Smooth muscle cell (in vitro differentiated cells): ENCODE measurements at regions not wholly inside any gene's neighbourhood (a gene's known extent, or its start where the extent isn't known, plus 50 kb on each side); places are given as distances from the start of the nearest gene placed in this dataset.

Experiments used
- DNase-seq: peaks from one replicate; lab custom pipeline; 2025; ENCODE audit not compliant: unreplicated experiment; lab: John Stamatoyannopoulos, UW
- H2AFZ ChIP-seq: fragments of 200-600 bp; sonication (generic); 2 replicates; pipeline ENCODE4 v1.6.0; 2016; ENCODE audit warnings: antibody characterized with exemption, low read depth, mild to moderate bottlenecking
- H3F3A ChIP-seq: fragments of 200-600 bp; sonication (generic); 2 replicates; pipeline ENCODE4 v1.6.0; 2017; ENCODE audit warnings: antibody characterized with exemption, low read depth
- H3K27ac ChIP-seq: fragments of 200-600 bp; sonication (generic); 2 replicates; pipeline ENCODE4 v1.5.1; 2016; ENCODE audit warnings: low read depth, mild to moderate bottlenecking
- H3K27me3 ChIP-seq: fragments of 200-600 bp; sonication (generic); 2 replicates; pipeline ENCODE4 v1.6.1; 2016; ENCODE audit warnings: low read depth, mild to moderate bottlenecking
- H3K36me3 ChIP-seq: fragments of 200-600 bp; sonication (generic); 2 replicates; pipeline ENCODE4 v1.5.1; 2016; ENCODE audit warnings: low read depth
- H3K4me1 ChIP-seq: fragments of 200-600 bp; sonication (generic); 2 replicates; pipeline ENCODE4 v1.5.1; 2016; ENCODE audit warnings: low read depth
- H3K4me2 ChIP-seq: fragments of 200-600 bp; sonication (generic); 2 replicates; pipeline ENCODE4 v1.6.0; 2016; ENCODE audit warnings: mild to moderate bottlenecking
- H3K4me3 ChIP-seq: fragments of 200-600 bp; sonication (generic); 2 replicates; pipeline ENCODE4 v1.5.1; 2016; ENCODE audit warnings: mild to moderate bottlenecking
- H3K79me2 ChIP-seq: fragments of 200-600 bp; sonication (generic); 2 replicates; pipeline ENCODE4 v1.6.0; 2016; ENCODE audit warnings: low read depth, mild to moderate bottlenecking
- H3K9ac ChIP-seq: fragments of 200-600 bp; sonication (generic); 2 replicates; pipeline ENCODE4 v1.6.0; 2016; ENCODE audit warnings: low read depth
- H3K9me3 ChIP-seq: fragments of 200-600 bp; sonication (generic); replicated peaks from 2 replicates; pipeline ENCODE4 v1.5.1; 2016; ENCODE audit warnings: low read depth
- H4K20me1 ChIP-seq: fragments of 200-600 bp; sonication (generic); 2 replicates; pipeline ENCODE4 v1.6.0; 2016; ENCODE audit warnings: low read depth
- CTCF ChIP-seq: fragments of 200-600 bp; sonication (generic); IDR thresholded peaks from 2 replicates; pipeline ENCODE4 v1.5.1; 2017; ENCODE audit warnings: borderline replicate concordance, mild to moderate bottlenecking, antibody characterized with exemption; ENCODE audit not compliant: insufficient read depth, poor library complexity, severe bottlenecking
- WGBS: methylation state at CpG from one replicate; pipeline ENCODE4 v1.1.7; 2016; ENCODE audit warnings: low lambda C conversion rate; 5-methylcytosine and 5-hydroxymethylcytosine counted together

GRCh38 chr10:43795093-43795492 is 146.4 kb upstream of the ZNF32 start:
- no peaks in the 10 kb centered on the region for H3K4me1 ChIP-seq
- no peak overlapping the region for H3K27ac ChIP-seq
- no peak for TF ChIP-seq CTCF
- no peak overlapping the region for H3K4me3 ChIP-seq
- H3K27me3 ChIP-seq, result peaks cover 17% of the 10 kb centered on the region
- no peak overlapping the region for H3K9ac ChIP-seq
- no peaks in the 10 kb centered on the region for H3K79me2 ChIP-seq
- H3F3A ChIP-seq, result no peaks in the 10 kb centered on the region
- no peak overlapping the region for H3K4me2 ChIP-seq
- no peaks in the 10 kb centered on the region for H3K36me3 ChIP-seq
- no peaks in the 10 kb centered on the region for H3K9me3 ChIP-seq
- no peaks in the 10 kb centered on the region for H4K20me1 ChIP-seq
- H2AFZ ChIP-seq, result no peak overlapping the region
- DNase-seq, result no peak

- H3K4me1 ChIP-seq, result no peaks in the 10 kb centered on the region
- no peak overlapping the region for H3K4me3 ChIP-seq
- no peak overlapping the region for H3K27ac ChIP-seq
- DNase-seq, result no peak
- TF ChIP-seq CTCF, result no peak
- 71% methylated on average over 9 of the region's 9 CpGs for WGBS
- H3K79me2 ChIP-seq, result no peaks in the 10 kb centered on the region
- H3K4me2 ChIP-seq, result no peak overlapping the region
- no peak overlapping the region for H2AFZ ChIP-seq
- H3F3A ChIP-seq, result no peaks in the 10 kb centered on the region
- H3K36me3 ChIP-seq, result no peaks in the 10 kb centered on the region
- no peak overlapping the region for H3K9ac ChIP-seq
- H3K27me3 ChIP-seq, result peaks cover 17% of the 10 kb centered on the region
- no peaks in the 10 kb centered on the region for H3K9me3 ChIP-seq
- no peaks in the 10 kb centered on the region for H4K20me1 ChIP-seq
Observed at GRCh38 chr10:43794181-43794815, 145.6 kb upstream of the ZNF32 start.

GRCh38 chr10:43793704-43794103 is 145.0 kb upstream of the ZNF32 start:
- H3K4me3 ChIP-seq, result no peak overlapping the region
- no peak for DNase-seq
- H3K9me3 ChIP-seq, result no peaks in the 10 kb centered on the region
- H3K4me2 ChIP-seq, result no peak overlapping the region
- H3K79me2 ChIP-seq, result no peaks in the 10 kb centered on the region
- no peak overlapping the region for H3K9ac ChIP-seq
- H3K27ac ChIP-seq, result no peak overlapping the region
- no peak overlapping the region for H2AFZ ChIP-seq
- H3K4me1 ChIP-seq, result no peaks in the 10 kb centered on the region
- no peaks in the 10 kb centered on the region for H3K36me3 ChIP-seq
- H4K20me1 ChIP-seq, result no peaks in the 10 kb centered on the region
- TF ChIP-seq CTCF, result no peak
- WGBS, result 93% methylated on average over 6 of the region's 6 CpGs
- peaks cover 17% of the 10 kb centered on the region for H3K27me3 ChIP-seq
- no peaks in the 10 kb centered on the region for H3F3A ChIP-seq

GRCh38 chr10:43790147-43790546 is 141.5 kb upstream of the ZNF32 start:
- no peaks in the 10 kb centered on the region for H4K20me1 ChIP-seq
- no peak for DNase-seq
- no peak overlapping the region for H3K9ac ChIP-seq
- no peaks in the 10 kb centered on the region for H3K4me1 ChIP-seq
- no peak overlapping the region for H3K4me3 ChIP-seq
- H3K79me2 ChIP-seq, result no peaks in the 10 kb centered on the region
- H3K36me3 ChIP-seq, result no peaks in the 10 kb centered on the region
- no peaks in the 10 kb centered on the region for H3F3A ChIP-seq
- WGBS, result 92% methylated on average over 11 of the region's 11 CpGs
- no peak for TF ChIP-seq CTCF
- no peak overlapping the region for H3K4me2 ChIP-seq
- no peaks in the 10 kb centered on the region for H3K9me3 ChIP-seq
- no peak overlapping the region for H2AFZ ChIP-seq
- H3K27ac ChIP-seq, result no peak overlapping the region
- H3K27me3 ChIP-seq, result no peaks in the 10 kb centered on the region
